Trophoblast cell (in vitro differentiated cells and primary cell): ENCODE measurements at regions not wholly inside any gene's neighbourhood (a gene's known extent, or its start where the extent isn't known, plus 50 kb on each side); places are given as distances from the start of the nearest gene placed in this dataset.
A peak's percentile ranks its signal among the peaks of the same experiment; 100 is the strongest.

Source experiments
- DNase-seq, 2 donors: peaks; one replicate each; pipeline ENCODE4 v3.0.0-alpha.2; 2016
- H2AFZ ChIP-seq: 2 replicates; pipeline ENCODE4 v1.6.1; 2013; ENCODE audit warnings: low read length, moderate library complexity, mild to moderate bottlenecking; ENCODE audit not compliant: insufficient read depth, poor library complexity
- H2AK5ac ChIP-seq: 2 replicates; pipeline ENCODE4 v1.6.1; 2013; ENCODE audit warnings: mild to moderate bottlenecking, low read length
- H2BK120ac ChIP-seq: 2 replicates; pipeline ENCODE4 v1.6.1; 2013; ENCODE audit warnings: low read length, mild to moderate bottlenecking, moderate library complexity; ENCODE audit not compliant: insufficient read depth, poor library complexity
- H2BK12ac ChIP-seq: 2 replicates; pipeline ENCODE4 v1.6.1; 2013; ENCODE audit warnings: mild to moderate bottlenecking, low read length, moderate library complexity
- H2BK5ac ChIP-seq: 2 replicates; pipeline ENCODE4 v1.6.1; 2013; ENCODE audit warnings: low read length, low read depth, moderate library complexity, mild to moderate bottlenecking; ENCODE audit not compliant: poor library complexity
- H3K14ac ChIP-seq: 2 replicates; pipeline ENCODE4 v1.6.1; 2013; ENCODE audit warnings: mild to moderate bottlenecking, low read length
- H3K18ac ChIP-seq: 2 replicates; pipeline ENCODE4 v1.6.1; 2013; ENCODE audit warnings: mild to moderate bottlenecking, low read length
- H3K23ac ChIP-seq: 2 replicates; pipeline ENCODE4 v1.6.1; 2013; ENCODE audit warnings: low read length
- H3K27ac ChIP-seq: 2 replicates; pipeline ENCODE4 v1.5.1; 2013; ENCODE audit warnings: low read depth, mild to moderate bottlenecking, inconsistent platforms, low read length, moderate library complexity
- H3K27me3 ChIP-seq: 2 replicates; pipeline ENCODE4 v1.6.1; 2013; ENCODE audit warnings: inconsistent platforms, mild to moderate bottlenecking, low read length, moderate library complexity; ENCODE audit not compliant: insufficient read depth
- H3K36me3 ChIP-seq, 2 experiments: 1 replicate in 1 of 2; 2 replicates in 1 of 2; pipeline ENCODE4 v1.6.1; 2013; ENCODE audit warnings: low read length in 2 of 2, mild to moderate bottlenecking in 2 of 2, moderate library complexity in 1 of 2; ENCODE audit not compliant: insufficient read depth in 2 of 2, control insufficient read depth in 1 of 2
- H3K4ac ChIP-seq: 2 replicates; pipeline ENCODE4 v1.6.1; 2013; ENCODE audit warnings: low read depth, mild to moderate bottlenecking, low read length, moderate library complexity
- H3K4me1 ChIP-seq, 2 experiments: 1 replicate in 1 of 2; 2 replicates in 1 of 2; pipeline ENCODE4 v1.6.1; 2013; ENCODE audit warnings: low read length in 2 of 2, mild to moderate bottlenecking in 2 of 2, moderate library complexity in 1 of 2; ENCODE audit not compliant: insufficient read depth in 2 of 2, control insufficient read depth in 1 of 2
- H3K4me2 ChIP-seq: 2 replicates; pipeline ENCODE4 v1.6.1; 2013; ENCODE audit warnings: inconsistent platforms, mild to moderate bottlenecking, low read length, moderate library complexity
- H3K4me3 ChIP-seq: 2 replicates; pipeline ENCODE4 v1.5.1; 2013; ENCODE audit warnings: mild to moderate bottlenecking, low read depth, low read length, inconsistent platforms
- H3K79me1 ChIP-seq: one replicate; pipeline ENCODE4 v1.6.1; 2013; ENCODE audit warnings: low read length
- H3K79me2 ChIP-seq: 2 replicates; pipeline ENCODE4 v1.6.1; 2013; ENCODE audit warnings: low read length, mild to moderate bottlenecking; ENCODE audit not compliant: control insufficient read depth, insufficient read depth, poor library complexity
- H3K9ac ChIP-seq: 2 replicates; pipeline ENCODE4 v1.6.1; 2013; ENCODE audit warnings: mild to moderate bottlenecking, low read length
- H3K9me3 ChIP-seq: 2 replicates; pipeline ENCODE4 v1.6.1; 2013; ENCODE audit warnings: low read depth, mild to moderate bottlenecking, control low read depth, inconsistent platforms, low read length; ENCODE audit not compliant: insufficient read depth
- H4K12ac ChIP-seq: 2 replicates; pipeline ENCODE4 v1.6.1; 2013; ENCODE audit warnings: low read depth, mild to moderate bottlenecking, low read length, moderate library complexity
- H4K8ac ChIP-seq: 2 replicates; pipeline ENCODE4 v1.6.1; 2013; ENCODE audit warnings: low read depth, mild to moderate bottlenecking, low read length, moderate library complexity
- H4K91ac ChIP-seq: one replicate; pipeline ENCODE4 v1.6.1; 2013; ENCODE audit warnings: low read depth, mild to moderate bottlenecking, low read length, moderate library complexity
- WGBS: extraction: QIAGEN DNeasy Blood & Tissue Kit; methylation state at CpG from one replicate; pipeline ENCODE4 v1.1.7; 2013; ENCODE audit warnings: missing lambda C conversion rate; ENCODE audit not compliant: insufficient read length, insufficient coverage; ENCODE audit errors: extremely low coverage; 5-methylcytosine and 5-hydroxymethylcytosine counted together

GRCh38 chr13:104584481-104584880, 1518.3 kb upstream of the SLC10A2 start:
- no peak overlapping the region for H4K12ac ChIP-seq
- no peak overlapping the region for H3K23ac ChIP-seq
- H4K8ac ChIP-seq, result no peak overlapping the region
- no peak overlapping the region for H3K14ac ChIP-seq
- H3K4me1 ChIP-seq, result no peaks in the 10 kb centered on the region
- WGBS, result no CpG with 5 or more reads among the region's 1 CpG
- no peak overlapping the region for H2BK12ac ChIP-seq
- H3K4ac ChIP-seq, result no peak overlapping the region
- no peaks in the 10 kb centered on the region for H3K27me3 ChIP-seq
- H2AK5ac ChIP-seq, result no peak overlapping the region
- no peak overlapping the region for H3K18ac ChIP-seq
- no peaks in the 10 kb centered on the region for H3K36me3 ChIP-seq
- no peaks in the 10 kb centered on the region for H3K9me3 ChIP-seq
- no peak overlapping the region for H2BK5ac ChIP-seq
- H4K91ac ChIP-seq, result no peak overlapping the region
- H3K9ac ChIP-seq, result no peak overlapping the region
- H2AFZ ChIP-seq, result no peak overlapping the region
- no peak overlapping the region for H3K4me3 ChIP-seq
- DNase-seq, result peak; percentile 0 to 37
- no peak overlapping the region for H3K27ac ChIP-seq
- H3K79me1 ChIP-seq, result no peaks in the 10 kb centered on the region
- no peaks in the 10 kb centered on the region for H3K79me2 ChIP-seq
- H3K4me2 ChIP-seq, result no peak overlapping the region
- H2BK120ac ChIP-seq, result no peak overlapping the region

- Histone ChIP-seq H3K9me3 (no peaks in the 10 kb centered on the region), H3K4me1 (no peaks in the 10 kb centered on the region), H4K8ac (no peak overlapping the region), H2AFZ (no peak overlapping the region), H3K79me2 (no peaks in the 10 kb centered on the region), H4K12ac (no peak overlapping the region), H3K27ac (no peak overlapping the region), H3K79me1 (no peaks in the 10 kb centered on the region), H3K4ac (no peak overlapping the region), H2BK12ac (no peak overlapping the region), H2BK120ac (no peak overlapping the region), H3K4me3 (no peak overlapping the region), H3K14ac (no peak overlapping the region), H3K9ac (no peak overlapping the region), H3K23ac (no peak overlapping the region), H2AK5ac (no peak overlapping the region), H3K36me3 (no peaks in the 10 kb centered on the region), H2BK5ac (no peak overlapping the region), H3K18ac (no peak overlapping the region), H3K27me3 (no peaks in the 10 kb centered on the region), H3K4me2 (no peak overlapping the region), H4K91ac (no peak overlapping the region)
- no CpG with 5 or more reads among the region's 2 CpGs for WGBS
- DNase-seq, result peak; percentile 1 to 71
Measured at GRCh38 chr13:104580931-104581330, 1514.7 kb upstream of the SLC10A2 start.

- Histone ChIP-seq H4K91ac (no peak overlapping the region), H3K9ac (no peak overlapping the region), H4K8ac (no peak overlapping the region), H3K14ac (no peak overlapping the region), H3K36me3 (no peaks in the 10 kb centered on the region), H4K12ac (no peak overlapping the region), H3K79me2 (no peaks in the 10 kb centered on the region), H3K4me3 (no peak overlapping the region), H2AFZ (no peak overlapping the region), H3K4ac (no peak overlapping the region), H2BK5ac (no peak overlapping the region), H3K4me1 (no peaks in the 10 kb centered on the region), H2BK120ac (no peak overlapping the region), H3K23ac (no peak overlapping the region), H2BK12ac (no peak overlapping the region), H3K9me3 (no peaks in the 10 kb centered on the region), H3K18ac (no peak overlapping the region), H3K4me2 (no peak overlapping the region), H3K79me1 (no peaks in the 10 kb centered on the region), H3K27me3 (no peaks in the 10 kb centered on the region), H3K27ac (no peak overlapping the region), H2AK5ac (no peak overlapping the region)
- DNase-seq, result peak in 1 of 2 donors; percentile 55
- WGBS, result no CpG with 5 or more reads among the region's 4 CpGs
Measured at GRCh38 chr13:104577071-104577815, 1511.0 kb upstream of the SLC10A2 start.

- Histone ChIP-seq H4K8ac (no peak overlapping the region), H3K79me2 (no peaks in the 10 kb centered on the region), H2AK5ac (no peak overlapping the region), H4K12ac (no peak overlapping the region), H3K27me3 (no peaks in the 10 kb centered on the region), H3K23ac (no peak overlapping the region), H3K4me2 (no peak overlapping the region), H3K36me3 (no peaks in the 10 kb centered on the region), H2AFZ (no peak overlapping the region), H3K18ac (no peak overlapping the region), H2BK120ac (no peak overlapping the region), H3K79me1 (no peaks in the 10 kb centered on the region), H3K4me3 (no peak overlapping the region), H4K91ac (no peak overlapping the region), H2BK5ac (no peak overlapping the region), H3K4me1 (peaks cover 0 to 3% of the 10 kb centered on the region in 2 experiments), H3K14ac (no peak overlapping the region), H3K9ac (no peak overlapping the region), H3K9me3 (peaks cover 2% of the 10 kb centered on the region), H3K4ac (no peak overlapping the region), H3K27ac (no peak overlapping the region), H2BK12ac (no peak overlapping the region)
- no CpG with 5 or more reads among the region's 2 CpGs for WGBS
- no peak for DNase-seq
Measured at GRCh38 chr13:104571893-104572229, 1505.6 kb upstream of the SLC10A2 start.
